ENCODE measurements at regions not wholly inside any gene's neighbourhood (a gene's known extent, or its start where the extent isn't known, plus 50 kb on each side); places are given as distances from the start of the nearest gene placed in this dataset.
"Not testable (repeated sequence)": the region's sequence is repeated elsewhere in the genome, so short reads cannot be mapped to it uniquely, and the experiment has no call there.

DNA sequence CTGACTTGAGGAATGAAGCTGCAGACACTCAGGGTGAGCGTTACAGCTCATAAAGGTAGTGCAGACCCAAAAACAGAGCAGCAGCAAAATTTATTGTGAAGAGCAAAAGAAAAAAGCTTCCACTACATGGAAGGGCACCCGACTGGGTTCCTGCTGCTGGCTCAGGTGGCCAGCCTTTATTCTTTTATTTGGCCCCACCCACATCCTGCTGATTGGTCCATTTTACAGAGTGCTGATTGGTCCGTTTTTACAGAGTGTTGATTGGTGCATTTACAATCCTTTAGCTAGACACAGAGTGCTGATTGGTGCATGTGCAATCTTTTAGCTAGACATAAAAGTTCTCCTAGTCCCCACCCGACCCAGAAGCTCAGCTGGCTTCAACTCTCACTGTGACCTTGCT is 95.3 kb upstream of the STMND1 start:
- H3K27ac Mint-ChIP-seq = no peak overlapping the region
- CTCF ChIA-PET = no interaction called here
- peaks cover 24% of the 10 kb centered on the region for H3K27me3 Mint-ChIP-seq (ENCODE audit: low read depth)
- no peak overlapping the region for H3K4me3 Mint-ChIP-seq
- no peak for ATAC-seq
- POLR2A ChIA-PET = no interaction called here
- peaks cover 4% of the 10 kb centered on the region for H3K9me3 Mint-ChIP-seq (ENCODE audit: insufficient read depth)
- H3K36me3 Mint-ChIP-seq (ENCODE audit: low read depth) = no peaks in the 10 kb centered on the region
- DNase-seq = no peak
- H3K4me1 Mint-ChIP-seq (ENCODE audit: low read depth) = no peaks in the 10 kb centered on the region

DNA sequence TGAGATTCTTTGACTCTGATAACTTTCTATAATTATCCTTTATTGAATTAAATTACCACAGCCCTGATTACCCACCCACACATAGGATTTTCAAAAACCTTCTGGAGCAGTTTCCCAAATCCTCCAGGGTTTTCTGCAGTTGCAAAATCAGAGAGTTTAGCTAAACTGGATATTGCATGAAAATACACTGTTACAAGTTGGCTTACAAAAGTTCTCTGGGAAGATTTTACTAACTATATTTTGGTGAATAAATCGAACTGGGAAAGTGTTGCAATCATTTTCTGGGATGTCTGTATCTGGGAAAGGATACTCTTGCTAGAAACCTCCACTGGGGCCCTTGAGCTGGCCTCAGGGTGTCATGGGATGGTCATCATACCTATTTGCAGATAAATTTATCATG is 97.6 kb upstream of the STMND1 start:
- no peak overlapping the region for H3K4me3 Mint-ChIP-seq
- H3K9me3 Mint-ChIP-seq (ENCODE audit: insufficient read depth) = peaks cover 4% of the 10 kb centered on the region
- H3K27me3 Mint-ChIP-seq (ENCODE audit: low read depth) = peaks cover 25% of the 10 kb centered on the region
- no peaks in the 10 kb centered on the region for H3K4me1 Mint-ChIP-seq (ENCODE audit: low read depth)
- ATAC-seq = no peak
- no peak for DNase-seq
- H3K36me3 Mint-ChIP-seq (ENCODE audit: low read depth) = no peaks in the 10 kb centered on the region
- ChIA-PET POLR2A (no interaction called here), CTCF (no interaction called here)
- no peak overlapping the region for H3K27ac Mint-ChIP-seq

DNA sequence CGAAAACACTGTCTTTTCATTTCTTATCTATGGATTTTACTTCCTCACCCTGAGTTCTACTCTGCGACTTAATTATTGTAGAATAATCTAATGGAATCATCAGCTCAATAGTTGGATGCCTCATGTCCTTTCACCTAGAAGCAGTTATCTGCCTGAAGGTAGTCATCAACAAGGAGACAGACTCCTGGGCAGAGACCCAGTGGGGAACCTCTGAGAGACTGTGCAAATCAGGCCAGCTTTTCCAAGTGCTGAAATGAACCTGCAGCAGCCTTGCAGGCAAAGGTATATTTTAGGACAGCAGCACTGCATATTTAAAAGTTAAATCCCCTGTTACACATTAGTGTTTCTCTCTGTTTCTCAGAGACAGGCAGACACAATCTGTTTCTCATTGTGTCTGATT is 99.7 kb upstream of the STMND1 start:
- H3K4me1 Mint-ChIP-seq (ENCODE audit: low read depth) = no peaks in the 10 kb centered on the region
- H3K36me3 Mint-ChIP-seq (ENCODE audit: low read depth) = no peaks in the 10 kb centered on the region
- no peak overlapping the region for H3K27ac Mint-ChIP-seq
- ATAC-seq (no peak), DNase-seq (no peak)
- ChIA-PET CTCF (no interaction called here), POLR2A (no interaction called here)
- H3K27me3 Mint-ChIP-seq (ENCODE audit: low read depth) = peaks cover 26% of the 10 kb centered on the region
- no peaks in the 10 kb centered on the region for H3K9me3 Mint-ChIP-seq (ENCODE audit: insufficient read depth)
- H3K4me3 Mint-ChIP-seq = no peak overlapping the region

DNA sequence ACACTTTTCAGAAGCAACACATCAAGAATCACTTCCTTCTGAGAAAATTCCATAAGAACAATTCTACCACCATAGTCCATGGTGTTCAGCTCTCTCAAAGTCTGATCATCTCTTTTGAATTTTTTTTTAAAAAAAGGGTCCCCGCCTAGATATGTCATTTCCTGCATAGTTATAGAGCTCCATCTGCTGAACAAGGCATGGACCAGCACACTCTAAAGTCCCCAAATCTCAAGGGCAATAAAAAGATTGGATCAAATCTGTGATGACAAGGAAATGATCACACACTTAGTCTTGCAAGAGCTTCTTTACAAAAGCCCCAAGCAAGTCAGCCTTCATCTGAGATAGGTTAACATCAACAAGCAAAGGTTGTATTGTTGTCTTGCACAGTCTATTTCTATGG is 100.7 kb upstream of the STMND1 start:
- Mint-ChIP-seq H3K27ac (no peak overlapping the region), H3K27me3 (ENCODE audit: low read depth) (peaks cover 26% of the 10 kb centered on the region), H3K4me1 (ENCODE audit: low read depth) (no peaks in the 10 kb centered on the region), H3K9me3 (ENCODE audit: insufficient read depth) (no peaks in the 10 kb centered on the region), H3K36me3 (ENCODE audit: low read depth) (no peaks in the 10 kb centered on the region), H3K4me3 (no peak overlapping the region)
- ChIA-PET CTCF (no interaction called here), POLR2A (interaction anchor here (0.6 kb wide), 1 partner anchor 365 kb away, joined by 3 read pairs; no protein-coding TSS in a partner anchor)
- ATAC-seq (no peak), DNase-seq (no peak)

DNA sequence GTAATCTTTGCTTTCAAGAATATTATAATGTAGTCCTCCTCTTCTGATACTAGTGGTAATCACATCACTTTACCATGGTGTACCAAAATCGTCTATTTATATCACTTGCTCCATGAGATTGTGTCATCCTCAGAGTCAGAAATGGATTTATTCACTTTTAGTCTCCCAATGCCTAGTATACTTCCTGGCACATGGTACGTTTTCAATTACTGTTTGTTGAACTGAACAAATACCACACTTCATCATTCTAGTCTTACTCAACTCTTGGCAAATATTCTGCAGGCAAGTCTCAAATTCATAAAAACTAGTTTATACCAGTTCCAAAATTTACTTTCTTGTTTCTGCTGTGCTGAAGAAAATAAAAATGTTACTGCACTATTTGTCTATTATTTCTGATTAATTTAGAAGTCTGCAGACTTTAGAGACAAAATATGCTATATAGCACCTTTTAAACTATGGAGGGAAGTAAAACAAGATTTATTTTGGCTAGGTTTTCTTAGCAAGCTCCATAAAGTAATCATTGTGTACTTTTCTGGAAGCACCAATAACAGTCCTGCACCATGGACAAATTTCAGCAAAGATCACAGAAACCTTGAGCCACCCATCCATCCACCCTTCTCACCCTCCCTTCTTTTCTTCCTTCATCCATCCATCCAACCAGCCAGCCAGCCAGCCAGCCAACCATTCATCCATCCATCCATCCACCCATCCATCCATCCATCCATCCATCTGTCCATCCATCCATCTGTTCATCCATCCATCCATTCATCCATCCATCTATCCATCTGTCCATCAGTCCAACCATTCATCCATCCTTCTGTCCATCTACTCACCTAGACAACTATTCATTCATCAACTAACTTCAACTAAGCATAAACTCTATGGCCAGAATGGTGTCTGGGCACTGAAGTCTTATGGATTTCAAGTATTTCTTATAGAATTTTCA is 102.1 kb upstream of the STMND1 start:
- POLR2A ChIA-PET = no interaction called here
- DNase-seq (no peak), ATAC-seq (no peak)
- H3K27me3 Mint-ChIP-seq (ENCODE audit: low read depth) = peaks cover 19% of the 10 kb centered on the region
- CTCF ChIA-PET = no interaction called here
- H3K36me3 Mint-ChIP-seq (ENCODE audit: low read depth) = no peaks in the 10 kb centered on the region
- H3K9me3 Mint-ChIP-seq (ENCODE audit: insufficient read depth) = no peaks in the 10 kb centered on the region
- no peaks in the 10 kb centered on the region for H3K4me1 Mint-ChIP-seq (ENCODE audit: low read depth)
- H3K27ac Mint-ChIP-seq = no peak overlapping the region
- H3K4me3 Mint-ChIP-seq = no peak overlapping the region

DNA sequence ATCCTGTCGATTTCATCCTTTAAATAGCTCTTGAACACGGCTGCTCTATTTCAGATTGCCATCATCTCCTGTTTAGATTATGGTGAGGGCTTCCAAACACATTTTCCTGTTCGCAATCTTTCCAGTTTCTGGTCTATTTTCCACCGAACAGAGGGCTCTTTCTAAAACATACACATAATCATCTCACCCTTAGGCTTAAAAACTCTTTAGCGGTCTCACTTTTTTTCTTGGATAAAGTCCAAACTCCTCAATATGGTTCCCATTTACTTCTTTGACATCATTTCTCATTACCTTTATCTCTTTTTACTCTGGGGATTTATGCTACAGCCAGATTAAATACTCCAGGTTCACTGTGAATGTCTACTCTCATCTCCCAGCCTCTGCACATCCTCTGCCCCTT is 103.4 kb upstream of the STMND1 start:
- H3K9me3 Mint-ChIP-seq (ENCODE audit: insufficient read depth) = no peaks in the 10 kb centered on the region
- H3K4me1 Mint-ChIP-seq (ENCODE audit: low read depth) = no peaks in the 10 kb centered on the region
- H3K27me3 Mint-ChIP-seq (ENCODE audit: low read depth) = peaks cover 13% of the 10 kb centered on the region
- no peak overlapping the region for H3K4me3 Mint-ChIP-seq
- CTCF ChIA-PET = no interaction called here
- no peak for ATAC-seq
- POLR2A ChIA-PET = no interaction called here
- H3K36me3 Mint-ChIP-seq (ENCODE audit: low read depth) = no peaks in the 10 kb centered on the region
- no peak overlapping the region for H3K27ac Mint-ChIP-seq
- DNase-seq = no peak

DNA sequence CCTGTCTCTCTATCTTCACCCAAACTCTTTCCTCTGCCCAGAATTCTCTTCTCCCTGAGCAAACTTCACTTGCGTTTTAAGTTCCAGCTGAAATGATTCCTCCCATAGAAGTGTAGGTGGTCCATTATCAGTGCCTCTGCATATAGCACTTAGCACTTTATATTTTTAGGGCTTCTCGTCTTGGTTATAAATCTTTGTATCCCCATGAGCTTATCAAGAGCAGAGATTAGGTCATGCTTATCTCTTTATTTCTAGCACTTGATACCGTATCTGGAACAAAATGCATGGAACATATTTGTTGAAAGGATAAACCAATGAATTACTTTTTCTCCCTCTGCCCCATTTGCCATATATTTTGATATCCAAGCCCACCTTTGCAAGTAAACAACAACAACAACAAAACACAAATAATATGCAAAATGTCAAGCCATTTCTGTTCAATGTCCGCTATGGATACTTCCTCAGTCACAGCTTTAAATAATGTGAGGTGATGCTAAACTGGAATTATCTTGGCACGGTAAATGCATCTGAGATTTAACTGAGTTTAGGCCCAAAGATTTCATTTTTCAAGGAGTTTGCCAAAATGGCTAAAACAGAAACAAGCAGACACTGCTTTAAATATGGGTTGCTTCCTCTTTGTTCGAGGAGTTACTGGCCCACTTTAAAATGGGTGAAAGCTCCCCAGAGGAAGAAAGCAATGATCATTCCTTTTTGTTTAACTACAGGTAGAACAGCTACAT is 106.2 kb upstream of the STMND1 start:
- ATAC-seq (no peak), DNase-seq (no peak)
- H3K27me3 Mint-ChIP-seq (ENCODE audit: low read depth) = peaks cover 16% of the 10 kb centered on the region
- H3K27ac Mint-ChIP-seq = no peak overlapping the region
- no peaks in the 10 kb centered on the region for H3K4me1 Mint-ChIP-seq (ENCODE audit: low read depth)
- no peak overlapping the region for H3K4me3 Mint-ChIP-seq
- CTCF ChIA-PET = no interaction called here
- H3K36me3 Mint-ChIP-seq (ENCODE audit: low read depth) = no peaks in the 10 kb centered on the region
- H3K9me3 Mint-ChIP-seq (ENCODE audit: insufficient read depth) = no peaks in the 10 kb centered on the region
- POLR2A ChIA-PET = no interaction called here

DNA sequence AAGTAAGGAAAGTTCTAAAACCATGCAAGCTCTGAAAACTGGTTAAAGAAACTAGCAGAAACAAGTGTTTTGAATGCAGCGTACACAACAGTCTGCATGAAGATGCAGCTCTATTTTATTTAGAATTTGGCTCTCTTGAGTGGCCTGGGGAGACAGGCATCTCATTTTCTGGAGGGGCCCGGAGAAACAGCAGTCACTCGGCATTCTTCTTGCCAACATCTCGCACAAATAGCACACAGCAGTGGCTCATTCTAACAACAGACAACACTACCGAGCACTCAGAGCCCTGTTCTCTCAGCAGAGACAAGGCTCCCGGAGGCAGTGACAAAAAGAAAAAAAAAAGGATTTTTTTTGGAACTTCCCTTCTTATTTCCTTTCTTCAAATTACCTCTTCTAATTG is 108.5 kb upstream of the STMND1 start:
- DNase-seq (no peak), ATAC-seq (no peak)
- CTCF ChIA-PET = no interaction called here
- no peaks in the 10 kb centered on the region for H3K36me3 Mint-ChIP-seq (ENCODE audit: low read depth)
- POLR2A ChIA-PET = no interaction called here
- no peak overlapping the region for H3K27ac Mint-ChIP-seq
- no peaks in the 10 kb centered on the region for H3K9me3 Mint-ChIP-seq (ENCODE audit: insufficient read depth)
- peaks cover 8% of the 10 kb centered on the region for H3K27me3 Mint-ChIP-seq (ENCODE audit: low read depth)
- H3K4me3 Mint-ChIP-seq = no peak overlapping the region
- no peaks in the 10 kb centered on the region for H3K4me1 Mint-ChIP-seq (ENCODE audit: low read depth)

DNA sequence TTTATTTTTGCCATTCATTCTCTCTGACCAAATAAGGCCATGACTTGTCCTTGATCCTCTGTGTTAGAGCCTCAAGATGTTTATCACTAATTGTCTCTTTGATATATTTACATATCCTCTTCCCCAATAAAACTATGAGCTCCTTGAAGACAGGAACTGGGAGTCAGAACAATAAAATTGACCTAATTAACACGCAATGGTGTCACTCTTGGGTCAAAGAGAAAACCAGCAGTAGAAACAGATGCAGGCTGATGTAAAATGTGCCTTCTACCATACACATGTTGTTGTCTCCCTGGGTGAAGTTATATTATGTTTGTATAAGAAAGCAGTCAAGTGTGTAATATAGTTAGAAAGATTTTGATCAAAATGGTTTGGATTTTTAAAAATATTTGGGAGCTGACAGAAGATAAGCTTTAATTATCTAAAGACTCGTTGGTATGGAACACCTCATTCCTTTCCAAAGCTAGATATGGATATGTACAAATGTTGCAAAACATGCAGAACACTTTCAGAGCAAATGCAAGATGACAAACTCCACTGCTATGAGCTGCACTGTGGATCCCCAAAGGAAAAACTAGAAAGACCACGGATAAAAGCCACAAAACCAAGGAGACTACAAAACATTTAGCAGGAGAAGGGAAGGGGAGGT is 109.7 kb upstream of the STMND1 start:
- H3K36me3 Mint-ChIP-seq (ENCODE audit: low read depth) = no peaks in the 10 kb centered on the region
- peaks cover 4% of the 10 kb centered on the region for H3K27me3 Mint-ChIP-seq (ENCODE audit: low read depth)
- no peak overlapping the region for H3K4me3 Mint-ChIP-seq
- no peak for DNase-seq
- no peak for ATAC-seq
- ChIA-PET POLR2A (no interaction called here), CTCF (no interaction called here)
- H3K4me1 Mint-ChIP-seq (ENCODE audit: low read depth) = no peaks in the 10 kb centered on the region
- no peaks in the 10 kb centered on the region for H3K9me3 Mint-ChIP-seq (ENCODE audit: insufficient read depth)
- no peak overlapping the region for H3K27ac Mint-ChIP-seq

DNA sequence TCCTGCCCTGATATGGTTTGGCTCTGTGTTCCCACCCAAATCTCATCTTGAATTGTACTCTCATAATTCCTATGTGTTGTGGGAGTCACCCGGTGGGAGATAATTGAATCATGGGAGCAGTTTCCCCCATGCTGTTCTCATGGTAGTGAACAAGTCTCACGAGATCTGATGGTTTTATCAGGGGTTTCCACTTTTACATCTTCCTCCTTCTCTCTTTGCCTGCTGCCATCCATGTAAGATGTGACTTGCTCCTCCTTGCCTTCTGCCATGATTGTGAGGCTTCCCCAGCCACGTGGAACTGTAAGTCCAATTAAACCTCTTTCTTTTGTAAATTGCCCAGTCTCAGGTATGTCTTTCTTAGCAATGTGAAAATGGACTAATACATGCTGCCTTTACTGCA is 111.9 kb upstream of the STMND1 start:
- H3K9me3 Mint-ChIP-seq (ENCODE audit: insufficient read depth); POLR2A ChIA-PET; H3K27ac Mint-ChIP-seq; CTCF ChIA-PET; H3K4me3 Mint-ChIP-seq; H3K4me1 Mint-ChIP-seq (ENCODE audit: low read depth); H3K36me3 Mint-ChIP-seq (ENCODE audit: low read depth); DNase-seq; ATAC-seq: not testable (repeated sequence)
- H3K27me3 Mint-ChIP-seq (ENCODE audit: low read depth) = peaks cover 13% of the 10 kb centered on the region

DNA sequence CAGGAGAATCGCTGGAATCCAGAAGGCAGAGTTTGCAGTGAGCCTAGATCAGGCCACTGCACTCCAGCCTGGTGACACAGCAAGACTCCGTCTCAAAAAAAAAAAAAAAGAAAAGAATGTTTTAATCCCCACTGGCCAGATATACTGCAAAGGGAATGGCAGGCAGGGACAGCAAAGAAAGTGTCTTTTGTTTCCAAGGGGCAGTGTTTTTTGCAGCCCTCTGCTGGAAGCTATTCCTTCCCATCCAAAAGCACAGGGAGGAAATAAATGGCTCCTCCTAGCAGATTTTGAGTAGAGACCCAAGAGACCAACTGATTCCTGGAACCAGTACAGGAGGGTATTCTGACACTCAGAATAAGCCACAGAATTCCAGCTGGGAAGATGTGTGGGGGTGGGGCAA is 112.5 kb upstream of the STMND1 start:
- Mint-ChIP-seq H3K4me1 (ENCODE audit: low read depth) (no peaks in the 10 kb centered on the region), H3K27ac (no peak overlapping the region), H3K36me3 (ENCODE audit: low read depth) (no peaks in the 10 kb centered on the region), H3K9me3 (ENCODE audit: insufficient read depth) (no peaks in the 10 kb centered on the region), H3K27me3 (ENCODE audit: low read depth) (peaks cover 17% of the 10 kb centered on the region), H3K4me3 (no peak overlapping the region)
- POLR2A ChIA-PET = no interaction called here
- DNase-seq = no peak
- ATAC-seq = no peak
- CTCF ChIA-PET = no interaction called here

DNA sequence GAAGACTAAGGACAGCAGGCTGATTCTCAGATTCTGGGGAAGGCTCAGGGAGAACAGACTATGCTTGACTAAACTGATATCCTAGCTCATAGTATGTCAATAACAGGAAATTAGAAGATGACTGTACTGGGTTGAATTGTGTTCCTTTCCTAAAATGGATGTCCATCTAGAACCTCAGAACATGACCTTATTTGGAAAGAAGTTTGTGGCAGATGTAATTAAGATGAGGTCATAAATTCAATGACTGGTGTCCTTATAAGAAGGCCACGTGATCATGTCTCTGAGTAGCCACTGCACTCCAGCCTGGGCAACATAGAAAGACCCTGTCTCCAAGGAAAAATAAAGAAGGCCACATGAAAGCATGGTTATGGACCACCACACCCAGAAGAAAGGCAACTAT is 113.9 kb upstream of the STMND1 start:
- Mint-ChIP-seq H3K27ac (no peak overlapping the region), H3K36me3 (ENCODE audit: low read depth) (no peaks in the 10 kb centered on the region), H3K27me3 (ENCODE audit: low read depth) (peaks cover 21% of the 10 kb centered on the region), H3K4me1 (ENCODE audit: low read depth) (no peaks in the 10 kb centered on the region), H3K9me3 (ENCODE audit: insufficient read depth) (no peaks in the 10 kb centered on the region), H3K4me3 (no peak overlapping the region)
- CTCF ChIA-PET = no interaction called here
- POLR2A ChIA-PET = no interaction called here
- no peak for ATAC-seq
- DNase-seq = no peak

Measured in activated CD8-positive, alpha-beta T cell treated with anti-CD3 and anti-CD28 coated beads, Interleukin-2, amount 10 ng/mL, durations not matched to agents 7 days and 5 days (primary cell).